ENCODE measurements at regions not wholly inside any gene's neighbourhood (a gene's known extent, or its start where the extent isn't known, plus 50 kb on each side); places are given as distances from the start of the nearest gene placed in this dataset.

DNA sequence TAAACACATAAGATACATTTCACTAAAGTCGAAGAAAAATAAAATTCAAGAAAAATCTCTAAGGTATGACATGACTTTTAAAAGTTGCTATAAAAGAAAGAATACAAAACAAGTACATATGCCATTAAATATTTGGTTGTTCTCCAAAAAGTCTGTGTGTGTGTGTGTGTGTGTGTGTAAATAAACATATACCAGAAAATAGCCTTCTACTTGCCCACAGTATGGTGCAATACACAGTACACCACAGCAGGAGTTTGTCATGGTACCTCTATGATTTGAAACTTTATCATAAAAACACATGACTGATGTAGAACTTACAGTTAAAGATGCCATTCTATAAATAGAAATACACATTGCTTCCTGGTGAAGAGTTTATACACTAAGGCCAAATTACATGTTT is 692.7 kb upstream of the MGAT4C start:
- TF ChIP-seq CTCF (IDR thresholded peaks at IDR 0.05) (no peak), EZH2 (IDR thresholded peaks at IDR 0.05) (no peak)
